ENCODE measurements at regions not wholly inside any gene's neighbourhood (a gene's known extent, or its start where the extent isn't known, plus 50 kb on each side); places are given as distances from the start of the nearest gene placed in this dataset.
"Not testable (repeated sequence)": the region's sequence is repeated elsewhere in the genome, so short reads cannot be mapped to it uniquely, and the experiment has no call there.

DNA sequence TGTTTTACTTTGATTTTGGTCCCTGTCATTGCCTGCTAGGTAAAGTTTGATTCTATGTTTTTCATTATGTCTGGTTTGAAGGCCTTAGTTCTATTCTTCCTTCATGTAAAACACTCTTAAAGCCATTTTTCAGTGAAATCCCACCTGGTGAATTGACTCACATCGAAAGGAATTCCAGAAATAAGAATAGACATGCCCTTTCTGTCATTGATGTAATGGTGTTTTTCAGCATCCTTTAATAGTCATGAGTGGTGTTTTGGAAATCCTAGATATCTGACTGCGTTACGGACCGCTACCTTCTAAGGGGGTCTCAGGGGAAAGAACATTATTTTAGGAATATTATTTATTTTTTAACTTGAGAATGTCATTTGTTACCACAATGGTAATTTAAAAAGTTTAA is 104.5 kb upstream of the ZEB2 start:
- FAIRE-seq: no peak
- DNase-seq (ENCODE audit: insufficient read length, low spot score): no peak

DNA sequence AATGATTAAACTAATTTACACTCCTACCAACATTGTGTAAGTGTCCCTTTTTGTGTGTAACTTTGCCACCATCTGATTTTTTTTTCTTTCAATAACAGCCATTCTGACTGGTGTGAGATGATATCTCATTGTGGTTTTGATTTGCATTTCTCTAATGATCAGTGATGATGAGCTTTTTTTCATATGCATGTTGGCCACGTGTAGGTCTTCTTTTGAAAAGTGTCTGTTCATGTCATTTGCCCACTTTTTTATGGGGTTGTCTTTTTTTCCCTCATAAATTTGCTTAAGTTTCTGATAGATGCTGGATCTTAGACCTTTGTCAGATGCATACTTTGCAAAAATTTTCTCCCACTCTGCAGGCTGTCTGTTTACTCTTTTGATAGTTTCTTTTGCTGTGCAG is 102.5 kb upstream of the ZEB2 start:
- DNase-seq (ENCODE audit: insufficient read length, low spot score); FAIRE-seq: not testable (repeated sequence)

DNA sequence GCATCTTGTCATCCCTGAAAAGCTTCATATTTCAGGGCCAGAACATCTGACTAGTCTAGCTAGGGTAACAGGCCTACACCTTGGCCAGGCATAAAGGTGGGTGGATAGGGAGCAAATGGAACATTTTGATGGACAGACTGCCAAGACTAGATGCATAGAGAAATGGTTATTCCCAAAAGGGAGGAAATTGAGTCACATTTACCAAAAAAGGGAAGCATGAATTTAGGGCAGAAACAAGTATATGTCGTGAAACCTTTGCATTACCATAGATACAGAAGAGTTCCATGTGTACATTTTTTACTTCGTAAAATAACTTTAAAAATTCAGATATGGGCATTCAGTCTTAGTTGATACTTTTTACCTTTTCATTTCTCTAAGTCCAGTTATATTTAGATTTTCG is 101.3 kb upstream of the ZEB2 start:
- FAIRE-seq: no peak
- DNase-seq (ENCODE audit: insufficient read length, low spot score): no peak

DNA sequence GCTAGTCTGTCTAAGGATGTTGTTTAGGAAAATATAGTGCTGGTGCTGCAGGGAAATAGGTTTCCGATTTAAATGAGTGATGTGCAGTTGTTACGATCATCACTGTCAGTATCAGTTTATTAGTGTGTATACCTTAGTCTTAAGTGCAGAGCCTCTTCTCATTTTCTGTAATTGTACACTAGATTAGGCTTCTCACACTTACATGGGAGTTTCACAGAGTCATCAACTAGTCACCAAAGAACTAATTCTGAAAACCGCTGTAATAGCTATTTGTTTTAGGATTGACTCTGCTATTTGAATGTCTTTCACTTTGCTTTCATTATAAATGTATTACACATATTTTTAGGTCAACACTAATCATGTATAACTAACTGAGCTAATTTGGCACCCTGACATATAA is 99.8 kb upstream of the ZEB2 start:
- DNase-seq (ENCODE audit: insufficient read length, low spot score) (no peak), FAIRE-seq (no peak)

DNA sequence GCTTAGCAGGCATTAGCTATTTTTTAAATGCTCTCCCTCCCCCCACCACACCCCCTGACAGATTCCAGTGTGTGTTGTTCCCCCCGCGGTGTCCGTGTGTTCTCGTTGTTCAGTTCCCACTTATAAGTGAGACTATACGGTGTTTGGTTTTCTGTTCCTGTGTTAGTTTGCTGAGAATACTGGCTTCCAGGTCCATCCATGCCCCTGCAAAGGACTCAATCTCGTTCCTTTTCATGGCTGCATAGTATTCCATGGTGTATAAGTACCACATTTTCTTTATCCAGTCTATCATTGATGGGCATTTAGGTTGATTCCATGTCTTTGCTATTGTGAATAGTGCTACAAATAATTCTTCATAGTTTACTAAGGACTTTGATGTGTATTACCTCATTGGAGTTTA is 97.3 kb upstream of the ZEB2 start:
- not testable (repeated sequence) for DNase-seq (ENCODE audit: insufficient read length, low spot score); FAIRE-seq

DNA sequence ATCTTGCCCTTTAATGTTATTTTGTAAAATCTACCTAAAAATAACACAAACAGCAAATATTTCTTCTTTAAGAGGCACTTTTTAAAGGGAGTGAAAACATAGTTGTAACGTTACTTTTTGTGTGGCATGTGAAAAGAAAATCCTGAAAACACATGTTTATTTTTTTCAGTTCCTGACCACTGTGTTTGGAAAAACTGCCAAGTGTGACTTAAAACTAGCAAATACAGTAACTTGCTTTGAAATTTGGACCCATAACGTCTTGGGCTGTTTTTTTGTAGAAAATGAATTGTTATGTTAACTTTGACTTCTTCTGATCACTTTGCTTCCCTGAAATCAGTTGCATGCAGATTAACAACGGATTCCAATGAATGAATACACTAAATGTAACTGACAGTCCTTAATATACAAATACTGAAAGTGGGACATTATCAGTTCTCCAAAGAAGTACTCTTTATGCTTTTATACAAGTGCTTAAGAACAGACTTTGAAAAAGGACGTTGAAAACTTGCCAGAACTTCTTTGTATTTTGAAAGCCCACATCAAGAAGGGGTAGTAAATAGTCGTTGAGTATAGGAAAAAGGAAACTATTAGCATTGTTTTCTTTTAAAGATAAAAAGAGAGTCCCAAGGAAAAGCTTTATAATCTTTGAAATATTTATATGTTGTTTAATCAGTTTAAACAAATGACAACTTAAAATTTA is 96.1 kb upstream of the ZEB2 start:
- no peak for DNase-seq (ENCODE audit: insufficient read length, low spot score)
- FAIRE-seq: no peak

DNA sequence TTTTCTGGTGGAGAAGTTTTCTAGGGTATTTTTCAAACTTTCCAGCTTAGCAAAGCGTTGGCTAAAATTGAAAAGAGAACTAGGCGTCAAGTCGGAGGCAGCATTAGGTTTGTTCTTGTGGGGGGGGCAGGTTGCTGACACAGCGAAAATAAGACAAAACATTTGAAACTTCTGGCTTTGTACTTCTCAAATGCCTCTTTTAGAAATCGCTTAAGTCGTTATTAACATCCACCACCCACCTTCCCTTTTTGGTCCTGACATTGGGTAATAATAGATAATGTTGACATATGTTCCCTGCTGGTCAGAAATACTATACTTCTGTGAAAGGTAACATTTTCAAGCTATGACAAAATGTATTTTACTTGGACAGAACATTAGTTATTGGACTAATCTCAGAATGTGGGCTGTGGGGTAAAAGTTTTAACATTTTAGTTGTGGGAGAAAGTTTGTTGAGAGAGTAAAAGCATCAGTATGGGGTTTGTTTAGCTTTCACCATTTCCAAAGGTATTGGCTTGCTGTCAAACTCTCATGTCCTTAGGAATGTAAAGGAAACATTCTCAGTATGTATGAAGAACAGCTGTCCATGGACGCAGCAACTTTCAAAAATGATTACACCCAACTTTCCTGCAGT is 88.1 kb upstream of the ZEB2 start:
- DNase-seq (ENCODE audit: insufficient read length, low spot score) (no peak), FAIRE-seq (no peak)

DNA sequence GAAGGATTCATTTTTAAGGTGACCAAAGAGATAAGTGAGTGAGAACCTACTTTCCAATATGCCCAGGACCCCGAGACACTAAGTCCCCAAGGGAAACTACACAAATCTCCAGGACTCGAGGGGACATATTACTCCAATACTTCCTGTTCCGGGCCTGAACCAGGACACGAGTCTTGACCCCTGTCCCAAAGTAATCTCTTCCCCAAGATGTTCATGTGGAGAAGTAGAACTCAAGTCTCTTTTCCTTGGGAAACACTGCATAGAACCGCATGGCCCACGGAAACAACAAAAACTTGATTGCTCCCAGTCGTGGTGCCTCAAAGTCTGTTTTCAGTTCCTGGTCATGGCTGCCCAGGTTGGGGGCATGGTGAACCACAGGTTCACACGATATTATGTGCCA is 87.2 kb upstream of the ZEB2 start:
- DNase-seq (ENCODE audit: insufficient read length, low spot score): no peak

DNA sequence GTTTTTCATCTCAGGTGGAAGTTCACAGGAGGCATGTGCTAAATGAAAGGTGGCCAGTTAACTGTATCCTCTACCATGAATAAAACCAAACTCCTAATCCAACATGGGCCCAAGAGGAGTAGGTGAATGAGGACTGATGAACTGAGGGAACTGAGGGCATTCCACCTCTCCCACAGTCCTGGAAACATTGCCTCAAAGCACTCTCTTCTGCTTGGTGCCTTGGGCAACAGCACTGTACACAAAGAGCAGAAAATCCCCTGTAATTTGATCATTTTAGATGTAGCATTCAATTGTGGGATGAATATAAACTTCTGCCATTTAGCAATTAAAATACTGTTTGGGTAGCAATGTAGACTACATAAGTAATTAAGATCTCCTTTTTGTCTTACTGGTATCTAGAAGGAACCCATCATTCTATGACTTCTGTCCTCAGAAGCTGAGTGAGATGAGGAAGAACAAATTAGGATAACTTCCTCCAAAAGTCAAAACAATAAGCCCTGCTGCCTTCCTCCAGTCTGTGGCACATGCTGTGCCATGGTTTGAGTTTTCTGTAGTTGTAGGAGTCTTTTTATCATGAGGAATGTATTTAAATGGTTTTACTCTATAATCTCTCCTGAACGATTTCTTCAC is 86.7 kb upstream of the ZEB2 start:
- FAIRE-seq: no peak

More for the DNA sequence above, 87.2 kb upstream of the ZEB2 start:
- no peak for FAIRE-seq

DNA sequence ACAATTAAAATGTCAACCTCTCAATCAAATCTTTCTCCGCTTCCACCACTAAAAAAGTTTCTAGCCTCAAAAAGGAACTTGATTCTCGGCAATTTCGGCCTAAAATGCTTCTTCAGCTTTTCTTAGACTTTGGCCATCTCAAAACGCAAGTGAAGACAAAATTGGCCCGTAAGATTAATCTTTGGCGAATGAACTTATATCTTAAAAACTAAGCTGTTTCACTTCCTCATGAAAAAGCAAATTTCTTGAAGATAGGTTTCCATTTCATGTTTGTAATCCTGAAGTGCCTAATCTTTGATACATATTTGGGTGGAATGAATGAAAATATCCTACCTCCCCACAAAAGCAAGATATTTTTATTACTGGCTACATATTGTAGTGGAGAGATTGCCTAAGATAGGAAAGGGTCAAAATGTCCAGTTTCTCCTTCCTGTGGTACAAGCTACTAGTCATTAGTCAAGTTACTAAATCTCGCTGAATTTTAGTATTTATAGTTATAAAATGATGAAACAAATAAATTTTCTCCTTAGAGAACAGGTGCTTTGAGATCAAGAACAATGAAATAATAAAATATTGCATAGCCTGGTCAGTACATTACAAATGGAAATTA is 85.4 kb upstream of the ZEB2 start:
- no peak for DNase-seq (ENCODE audit: insufficient read length, low spot score)
- FAIRE-seq: no peak

More for the DNA sequence above, 86.7 kb upstream of the ZEB2 start:
- no peak for DNase-seq (ENCODE audit: insufficient read length, low spot score)

DNA sequence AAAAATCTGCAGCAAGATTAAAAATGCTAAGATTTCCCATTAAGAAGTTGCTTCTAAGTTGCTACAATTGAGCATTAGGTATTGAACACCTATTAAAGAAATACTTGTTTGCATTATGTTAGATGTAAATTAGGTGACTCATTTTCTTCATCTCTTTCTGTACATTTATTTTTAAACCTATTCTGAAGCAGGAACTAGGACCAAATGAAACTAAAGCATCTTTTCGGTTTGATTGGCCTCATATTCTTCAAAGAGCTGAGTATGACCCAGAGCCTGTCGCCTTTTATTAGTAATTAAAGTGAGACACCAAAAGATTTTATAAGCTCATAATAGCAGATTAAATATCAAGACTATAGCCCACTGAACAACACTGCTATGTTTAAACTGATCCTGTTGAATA is 83.4 kb upstream of the ZEB2 start:
- no peak for FAIRE-seq
- DNase-seq (ENCODE audit: insufficient read length, low spot score): no peak

DNA sequence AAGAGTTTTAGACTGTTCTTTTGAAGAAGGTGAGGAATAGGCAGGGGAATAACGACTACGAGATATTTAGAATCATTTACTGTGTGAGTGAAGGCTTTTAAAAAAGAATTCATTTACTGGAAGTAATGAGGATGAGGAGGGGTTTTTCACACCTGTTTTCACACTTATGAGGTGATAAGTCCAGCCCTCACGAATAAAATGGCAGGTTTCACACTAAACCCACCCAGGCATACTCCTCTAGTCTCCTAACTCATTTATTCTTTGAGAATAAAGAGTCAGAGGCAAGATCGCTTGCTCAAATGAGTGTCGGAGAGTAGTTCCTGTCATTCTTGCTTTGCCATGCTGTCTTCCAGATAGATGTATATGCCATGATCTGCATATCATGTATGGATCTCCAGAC is 79.0 kb upstream of the ZEB2 start:
- no peak for DNase-seq (ENCODE audit: insufficient read length, low spot score)
- FAIRE-seq: no peak

DNA sequence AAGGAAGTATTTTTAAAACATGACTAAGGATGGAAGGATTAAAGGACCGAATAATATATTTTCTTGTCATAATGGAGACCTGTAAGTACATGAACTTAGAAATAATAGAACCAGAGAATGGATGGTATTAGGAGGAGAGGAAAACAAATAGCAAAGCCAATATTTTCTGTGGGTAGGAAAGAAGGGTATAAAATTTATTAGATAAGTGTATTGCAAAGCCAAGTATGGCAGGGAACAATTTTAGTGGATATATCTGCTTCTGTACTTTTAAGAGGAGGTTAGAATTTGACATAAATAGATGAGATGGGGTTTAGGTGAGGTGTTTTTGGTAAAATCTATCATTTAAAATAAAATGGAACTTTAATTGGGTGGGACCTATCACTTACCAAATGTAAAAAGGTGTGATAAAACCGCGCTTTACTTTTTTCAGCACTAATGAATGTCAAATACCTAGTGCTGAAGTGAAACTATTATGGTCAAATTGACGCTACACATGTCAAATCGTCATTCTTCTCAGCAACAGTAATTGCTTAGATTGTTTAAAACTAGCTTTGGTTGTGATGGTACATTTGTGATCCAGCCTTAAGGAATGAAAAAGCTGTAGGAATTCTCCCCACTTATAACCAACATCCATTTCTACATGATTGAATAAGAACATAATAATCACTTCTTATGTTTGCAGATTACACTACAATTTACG is 78.1 kb upstream of the ZEB2 start:
- no peak for FAIRE-seq
- DNase-seq (ENCODE audit: insufficient read length, low spot score): no peak

DNA sequence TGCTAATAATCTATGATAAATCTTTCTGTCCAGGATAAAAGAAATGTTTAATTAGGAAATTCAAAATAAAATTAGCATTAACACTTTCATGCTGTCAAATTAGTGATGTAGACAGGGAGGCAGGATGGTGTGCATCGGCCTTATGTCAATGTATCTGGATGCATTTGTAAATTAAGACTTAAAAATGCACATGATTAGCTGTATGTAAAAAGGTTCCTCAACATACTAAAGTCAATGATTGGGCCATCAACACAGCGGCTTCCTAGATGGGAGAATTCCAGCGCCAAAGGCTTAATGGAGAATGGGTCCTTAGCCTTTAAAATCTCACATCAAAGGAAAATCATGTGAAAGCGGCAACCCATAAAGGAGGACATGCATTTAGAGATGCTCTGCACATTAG is 77.5 kb upstream of the ZEB2 start:
- FAIRE-seq: no peak
- no peak for DNase-seq (ENCODE audit: insufficient read length, low spot score)

DNA sequence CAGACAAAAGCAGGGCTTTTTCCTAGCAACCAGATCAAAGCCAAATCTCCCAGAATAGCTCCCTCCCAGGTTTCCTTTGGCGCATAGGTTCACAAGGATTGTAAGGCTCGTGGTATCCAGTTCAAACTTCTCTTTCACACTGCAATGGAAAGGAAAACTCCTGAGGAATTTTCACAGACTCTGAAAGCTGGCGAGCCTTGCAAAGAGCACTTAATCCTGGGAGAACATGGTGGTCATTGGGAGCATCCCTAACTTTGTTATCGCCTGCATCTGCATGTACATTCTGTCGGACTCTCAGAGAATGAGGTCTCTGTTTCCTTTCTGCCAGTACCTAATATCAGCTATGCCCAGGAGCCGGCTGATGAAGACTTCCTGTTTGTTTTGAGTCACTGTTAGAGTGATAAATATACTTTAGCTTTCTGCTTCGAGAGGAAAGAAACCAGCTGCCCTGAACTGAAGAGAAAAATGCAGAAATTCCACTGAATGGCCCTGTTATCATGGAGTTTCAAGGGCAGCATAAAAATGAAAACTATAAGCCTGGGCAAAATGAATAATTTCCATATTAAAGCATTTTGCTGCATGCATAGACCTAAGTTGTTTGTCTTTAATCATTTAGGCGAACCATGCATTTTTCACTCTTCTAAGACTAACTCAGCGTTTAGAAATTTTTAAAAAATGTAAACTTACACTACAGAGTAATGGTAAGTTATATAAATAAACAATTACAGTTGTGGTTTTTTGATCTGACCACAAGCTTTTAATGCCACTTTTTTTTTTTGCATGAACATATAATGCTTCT is 76.4 kb upstream of the ZEB2 start:
- DNase-seq (ENCODE audit: insufficient read length, low spot score): peak; percentile 10
- FAIRE-seq: peak; percentile 21

DNA sequence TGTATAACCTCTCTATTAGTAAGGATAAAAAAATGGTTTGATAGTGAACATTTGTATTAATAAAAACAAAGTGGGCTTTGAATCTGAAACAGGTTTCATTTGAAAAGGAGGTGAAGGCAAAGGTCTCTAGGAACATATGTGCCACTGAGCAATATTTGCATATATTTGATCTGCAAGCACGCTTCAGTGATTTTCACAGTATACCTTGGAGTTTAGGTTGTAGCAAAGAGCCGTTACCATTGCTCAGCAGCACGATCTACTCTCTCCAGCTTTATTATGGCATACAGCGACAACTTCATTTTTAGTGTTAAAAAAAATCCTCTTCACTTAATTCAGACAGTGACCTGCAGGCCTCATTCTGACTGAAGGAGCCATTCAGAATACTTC is 75.8 kb upstream of the ZEB2 start:
- FAIRE-seq: no peak
- DNase-seq (ENCODE audit: insufficient read length, low spot score): no peak

DNA sequence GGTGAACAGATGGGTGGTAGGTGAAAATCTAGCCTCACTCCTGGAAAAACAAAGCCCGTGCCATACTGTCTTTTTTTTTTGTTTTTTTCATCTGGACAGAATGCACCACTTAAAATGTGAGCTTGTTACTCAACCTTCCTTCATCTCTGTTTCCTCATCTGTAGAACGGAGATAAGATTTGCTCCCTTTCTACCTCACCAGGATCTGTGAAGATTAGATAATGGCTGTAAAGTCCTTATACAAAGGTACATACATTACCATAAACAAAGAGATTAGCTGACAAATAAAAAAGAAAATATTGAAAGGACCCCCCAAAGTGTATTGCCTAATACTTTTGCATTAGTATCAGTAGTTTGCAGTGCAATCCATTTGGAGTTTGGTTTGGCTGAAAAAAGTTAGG is 75.4 kb upstream of the ZEB2 start:
- DNase-seq (ENCODE audit: insufficient read length, low spot score) (no peak), FAIRE-seq (no peak)

DNA sequence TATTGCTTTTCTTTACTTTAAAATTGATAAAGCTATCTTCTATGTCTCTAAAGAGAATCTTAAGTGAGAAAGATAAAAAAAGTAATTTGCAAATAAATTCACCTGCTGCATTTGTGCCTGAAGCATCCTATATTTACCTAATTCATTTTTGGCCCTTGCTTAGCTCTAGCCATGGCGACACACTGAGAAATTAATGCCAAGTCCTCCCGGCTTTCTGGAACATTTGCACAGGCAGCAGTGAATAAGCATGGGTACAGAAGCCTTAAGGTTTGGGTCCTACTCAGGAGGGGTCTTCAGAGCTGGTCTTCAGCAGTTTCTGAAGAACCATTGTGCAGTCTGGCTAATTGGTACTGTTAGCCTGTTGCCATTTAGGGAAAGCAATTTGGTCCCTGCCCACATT is 73.9 kb upstream of the ZEB2 start:
- FAIRE-seq (no peak), DNase-seq (ENCODE audit: insufficient read length, low spot score) (no peak)

DNA sequence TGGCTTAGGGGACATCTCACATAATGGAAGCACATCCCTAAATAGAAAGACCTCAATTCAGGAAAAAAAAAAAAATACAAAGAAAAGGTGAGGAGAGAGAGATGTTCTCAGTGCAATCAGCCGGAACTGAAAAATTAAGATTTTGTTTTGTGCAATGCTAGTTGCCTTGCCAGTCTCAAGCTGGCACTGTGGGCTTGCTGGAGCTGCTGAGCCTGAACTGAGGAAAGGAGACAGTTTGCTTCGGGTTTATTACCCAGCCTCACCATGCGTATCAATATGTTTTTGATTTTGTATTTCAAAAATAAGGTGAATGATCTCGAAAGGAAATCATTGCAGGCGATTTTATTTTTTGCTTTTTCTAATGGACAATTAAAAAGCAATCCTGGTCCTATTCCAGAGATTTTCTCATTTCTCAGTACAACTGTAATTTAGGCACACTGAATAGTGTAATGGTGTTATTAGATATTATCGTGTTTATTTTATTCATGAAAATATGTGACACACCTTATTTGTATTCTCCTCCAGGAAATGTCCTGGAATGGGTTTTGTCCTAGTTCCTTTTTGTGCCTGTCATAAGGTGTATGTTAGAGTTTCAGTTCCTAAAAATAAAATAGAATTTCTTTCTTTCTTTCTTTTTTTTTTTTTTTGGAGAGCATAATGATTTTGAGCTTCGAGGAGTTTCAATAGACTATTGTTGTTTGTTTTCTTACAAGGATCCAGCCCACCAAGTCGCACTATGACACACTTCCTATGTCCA is 72.8 kb upstream of the ZEB2 start:
- no peak for DNase-seq (ENCODE audit: insufficient read length, low spot score)
- FAIRE-seq: no peak

DNA sequence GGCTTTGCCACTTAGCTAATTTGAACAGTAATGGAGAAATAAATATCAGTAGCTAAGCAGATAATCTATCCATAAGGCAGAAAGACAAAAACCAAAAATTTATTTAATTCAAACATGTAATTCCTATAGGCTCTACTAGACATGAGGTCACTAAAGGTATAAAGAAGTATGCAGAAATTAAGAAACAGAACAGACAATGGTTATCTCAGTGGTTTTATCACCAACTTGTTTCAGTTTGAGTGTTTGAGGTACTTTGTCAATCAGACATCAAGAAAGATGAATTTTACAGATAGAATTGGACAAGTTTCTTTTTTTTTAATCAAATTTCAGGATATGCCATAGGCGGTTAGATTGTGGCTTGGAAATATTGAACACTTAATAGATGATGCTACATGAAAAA is 67.4 kb upstream of the ZEB2 start:
- no peak for DNase-seq (ENCODE audit: insufficient read length, low spot score)

More for the DNA sequence above, 67.4 kb upstream of the ZEB2 start:
- FAIRE-seq: no peak

All from GM19239 (cell line).